CD4-positive, alpha-beta T cell (primary cell): ENCODE measurements at regions not wholly inside any gene's neighbourhood (a gene's known extent, or its start where the extent isn't known, plus 50 kb on each side); places are given as distances from the start of the nearest gene placed in this dataset.

Experiments used
- ATAC-seq: fragments of 200-7000 bp; cut with Tn5 transposase; one replicate; pipeline ENCODE4 v1.10.0; 2022; ENCODE audit warnings: mild to moderate bottlenecking; ENCODE audit not compliant: poor library complexity
- CTCF ChIA-PET: fragments of 350-600 bp; sonication (Branson Sonifier 250); formaldehyde crosslinking; loops from one replicate; lab custom pipeline; 2021; ENCODE audit warnings: antibody characterized with exemption, inconsistent platforms; lab: Charles Lee
- POLR2A ChIA-PET: fragments of 350-600 bp; sonication (Branson Sonifier 250); formaldehyde crosslinking; loops from one replicate; lab custom pipeline; 2021; ENCODE audit warnings: antibody characterized with exemption, inconsistent platforms; lab: Charles Lee
- DNase-seq, 14 experiments: peaks; one replicate each; pipeline ENCODE4 v3.0.0-alpha.2; 2013 to 2020; ENCODE audit warnings: mixed read lengths in 2 of 14
- H3K27ac ChIP-seq, 2 donors: one replicate each; pipeline versions ENCODE4 v1.5.1 to v1.7.0; 2013; ENCODE audit warnings: low read length in 2 of 2, low read depth in 1 of 2, mild to moderate bottlenecking in 1 of 2
- H3K27me3 ChIP-seq, 2 experiments: 1 replicate in 1 of 2; 2 replicates in 1 of 2; pipeline versions ENCODE4 v1.6.1 to v1.7.0; 2013; ENCODE audit warnings: low read length in 2 of 2, control low read depth in 1 of 2, mild to moderate bottlenecking in 1 of 2, moderate library complexity in 1 of 2; ENCODE audit not compliant: insufficient read depth in 2 of 2, control insufficient read depth in 1 of 2
- H3K36me3 ChIP-seq: one replicate; pipeline ENCODE4 v1.6.1; 2013; ENCODE audit warnings: low read length, control low read depth; ENCODE audit not compliant: insufficient read depth
- H3K4me1 ChIP-seq: one replicate; pipeline ENCODE4 v1.6.1; 2013; ENCODE audit warnings: low read length, control low read depth; ENCODE audit not compliant: insufficient read depth
- H3K4me3 ChIP-seq: one replicate; pipeline ENCODE4 v1.5.1; 2013; ENCODE audit warnings: mild to moderate bottlenecking, low read length, moderate library complexity
- H3K9me3 ChIP-seq, 2 experiments: 1 replicate in 1 of 2; 2 replicates in 1 of 2; pipeline versions ENCODE4 v1.6.1 to v1.7.0; 2013; ENCODE audit warnings: low read length in 2 of 2, mild to moderate bottlenecking in 2 of 2, control low read depth in 1 of 2, moderate library complexity in 1 of 2; ENCODE audit not compliant: control insufficient read depth in 1 of 2, insufficient read depth in 1 of 2
- H3K27ac Mint-ChIP-seq: one replicate; pipeline ENCODE4 v1.8.0; 2020; ENCODE audit warnings: mixed read lengths
- H3K27me3 Mint-ChIP-seq: one replicate; pipeline ENCODE4 v1.8.0; 2021; ENCODE audit warnings: mixed read lengths
- H3K36me3 Mint-ChIP-seq: one replicate; pipeline ENCODE4 v1.8.0; 2021; ENCODE audit warnings: low read depth, mixed read lengths
- H3K4me1 Mint-ChIP-seq: one replicate; pipeline ENCODE4 v1.8.0; 2021; ENCODE audit warnings: low read depth, mixed read lengths
- H3K4me3 Mint-ChIP-seq: one replicate; pipeline ENCODE4 v1.8.0; 2020; ENCODE audit warnings: mild to moderate bottlenecking, mixed read lengths
- H3K9me3 Mint-ChIP-seq: one replicate; pipeline ENCODE4 v1.8.0; 2020; ENCODE audit warnings: mixed read lengths
- intact Hi-C, 2 experiments: fragments of 100-400 bp; cut with DNase I in 1 of 2; cut with micrococcal nuclease in 1 of 2; formaldehyde crosslinking; loops; one replicate each; pipeline versions ENCODE4 v1.15.1 to v1.9.0; 2023 to 2025; cut with DNase I, micrococcal nuclease
- TF ChIP-seq, protein P1 (sequence below): fragments of 200-600 bp; IDR thresholded peaks from one replicate; pipeline ENCODE4 v1.8.0; 2022; ENCODE audit warnings: antibody characterized with exemption, mild to moderate bottlenecking

DNA sequence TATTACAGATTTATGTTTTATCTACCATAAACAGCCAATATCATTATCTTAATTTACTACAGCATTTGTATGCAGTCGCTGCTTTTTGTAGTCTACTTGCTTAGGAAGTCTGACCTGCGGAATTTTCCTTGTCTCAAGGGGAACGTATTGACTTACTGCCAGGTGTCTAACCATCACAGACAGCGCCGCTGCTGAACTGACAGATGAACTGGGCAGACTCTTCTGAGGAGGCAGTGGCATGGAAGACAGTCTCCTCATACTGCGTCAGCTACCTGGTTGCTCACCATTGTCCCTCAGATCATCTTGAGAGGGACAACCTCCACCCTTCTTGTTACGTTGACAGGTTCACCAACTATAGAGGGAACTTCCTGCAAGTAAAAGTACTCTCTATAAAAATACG lies 574.3 kb upstream of the ZNF462 start:
- Mint-ChIP-seq H3K9me3 (peaks cover 2% of the 10 kb centered on the region), H3K4me3 (no peak overlapping the region), H3K36me3 (no peaks in the 10 kb centered on the region), H3K4me1 (no peaks in the 10 kb centered on the region), H3K27me3 (no peaks in the 10 kb centered on the region), H3K27ac (no peak overlapping the region)
- Histone ChIP-seq H3K4me3 (no peak overlapping the region), H3K27me3 (no peaks in the 10 kb centered on the region), H3K27ac (no peak overlapping the region), H3K9me3 (peaks cover 0 to 6% of the 10 kb centered on the region in 2 experiments), H3K36me3 (no peaks in the 10 kb centered on the region), H3K4me1 (no peaks in the 10 kb centered on the region)
- CTCF ChIA-PET = no interaction called here
- POLR2A ChIA-PET = no interaction called here
- TF ChIP-seq, protein P1, sequence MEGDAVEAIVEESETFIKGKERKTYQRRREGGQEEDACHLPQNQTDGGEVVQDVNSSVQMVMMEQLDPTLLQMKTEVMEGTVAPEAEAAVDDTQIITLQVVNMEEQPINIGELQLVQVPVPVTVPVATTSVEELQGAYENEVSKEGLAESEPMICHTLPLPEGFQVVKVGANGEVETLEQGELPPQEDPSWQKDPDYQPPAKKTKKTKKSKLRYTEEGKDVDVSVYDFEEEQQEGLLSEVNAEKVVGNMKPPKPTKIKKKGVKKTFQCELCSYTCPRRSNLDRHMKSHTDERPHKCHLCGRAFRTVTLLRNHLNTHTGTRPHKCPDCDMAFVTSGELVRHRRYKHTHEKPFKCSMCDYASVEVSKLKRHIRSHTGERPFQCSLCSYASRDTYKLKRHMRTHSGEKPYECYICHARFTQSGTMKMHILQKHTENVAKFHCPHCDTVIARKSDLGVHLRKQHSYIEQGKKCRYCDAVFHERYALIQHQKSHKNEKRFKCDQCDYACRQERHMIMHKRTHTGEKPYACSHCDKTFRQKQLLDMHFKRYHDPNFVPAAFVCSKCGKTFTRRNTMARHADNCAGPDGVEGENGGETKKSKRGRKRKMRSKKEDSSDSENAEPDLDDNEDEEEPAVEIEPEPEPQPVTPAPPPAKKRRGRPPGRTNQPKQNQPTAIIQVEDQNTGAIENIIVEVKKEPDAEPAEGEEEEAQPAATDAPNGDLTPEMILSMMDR = no peak
- intact Hi-C loops = no loop called here
- no peak for ATAC-seq
- DNase-seq = no peak

GRCh38 chr9:106291786-106292185 lies 571.2 kb upstream of the ZNF462 start:
- Mint-ChIP-seq H3K9me3 (peaks cover 2% of the 10 kb centered on the region), H3K27me3 (no peaks in the 10 kb centered on the region), H3K4me3 (no peak overlapping the region), H3K4me1 (no peaks in the 10 kb centered on the region), H3K27ac (no peak overlapping the region), H3K36me3 (no peaks in the 10 kb centered on the region)
- no peak for ATAC-seq
- CTCF ChIA-PET = no interaction called here
- POLR2A ChIA-PET = no interaction called here
- no peaks in the 10 kb centered on the region for H3K4me1 ChIP-seq
- no peaks in the 10 kb centered on the region for H3K36me3 ChIP-seq
- no peak overlapping the region for H3K4me3 ChIP-seq
- peaks cover 0 to 6% of the 10 kb centered on the region in 2 experiments for H3K9me3 ChIP-seq
- no peak overlapping the region for H3K27ac ChIP-seq
- no peak for DNase-seq
- H3K27me3 ChIP-seq = no peaks in the 10 kb centered on the region
- intact Hi-C loops = no loop called here
- TF ChIP-seq, protein P1 = no peak

DNA sequence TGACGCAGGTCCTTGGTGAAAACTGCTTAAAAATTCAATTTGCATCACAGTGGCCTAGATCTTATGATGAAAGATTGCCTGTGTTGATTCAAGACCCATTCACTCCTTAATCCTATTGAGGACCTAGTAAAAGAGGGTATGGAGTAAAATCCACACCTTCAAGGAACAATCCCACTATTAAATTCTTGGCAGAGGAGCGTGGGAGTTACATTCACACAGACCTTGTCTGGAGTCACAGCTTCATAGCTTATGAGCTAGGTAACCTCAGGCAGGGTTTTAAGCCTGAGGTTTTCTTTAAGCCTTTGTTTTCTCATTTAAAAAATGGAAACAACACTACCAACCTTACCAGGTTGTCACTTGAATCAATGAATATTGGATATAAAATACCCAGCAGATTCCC lies 566.5 kb upstream of the ZNF462 start:
- Mint-ChIP-seq H3K36me3 (no peaks in the 10 kb centered on the region), H3K9me3 (no peaks in the 10 kb centered on the region), H3K27me3 (no peaks in the 10 kb centered on the region), H3K4me1 (no peaks in the 10 kb centered on the region), H3K27ac (no peak overlapping the region), H3K4me3 (no peak overlapping the region)
- ChIA-PET POLR2A (no interaction called here), CTCF (no interaction called here)
- Histone ChIP-seq H3K27ac (no peak overlapping the region), H3K36me3 (no peaks in the 10 kb centered on the region), H3K9me3 (no peaks in the 10 kb centered on the region), H3K4me3 (no peak overlapping the region), H3K27me3 (no peaks in the 10 kb centered on the region), H3K4me1 (no peaks in the 10 kb centered on the region)
- intact Hi-C loops = no loop called here
- TF ChIP-seq, protein P1 = no peak
- DNase-seq = no peak
- no peak for ATAC-seq
